Karpas-422 (cell line): ENCODE measurements at regions not wholly inside any gene's neighbourhood (a gene's known extent, or its start where the extent isn't known, plus 50 kb on each side); places are given as distances from the start of the nearest gene placed in this dataset.

Experiments used
- DNase-seq: peaks from one replicate; pipeline ENCODE4 v3.0.0-alpha.2; 2015
- H2AFZ ChIP-seq: fragments of 200-600 bp; sonication (generic); 2 replicates; pipeline ENCODE4 v1.6.1; 2014; ENCODE audit warnings: antibody characterized with exemption, low read length, mixed read lengths
- H3K27ac ChIP-seq: fragments of 200-600 bp; sonication (generic); 2 replicates; pipeline ENCODE4 v1.5.1; 2014; ENCODE audit warnings: mild to moderate bottlenecking, low read length, moderate library complexity
- H3K27me3 ChIP-seq: fragments of 200-600 bp; sonication (generic); 2 replicates; pipeline ENCODE4 v1.6.1; 2014; ENCODE audit warnings: low read length, mixed read lengths
- H3K36me3 ChIP-seq: fragments of 200-600 bp; sonication (generic); 2 replicates; pipeline ENCODE4 v1.6.1; 2014; ENCODE audit warnings: low read length, mixed read lengths; ENCODE audit not compliant: insufficient read depth
- H3K4me1 ChIP-seq: fragments of 200-600 bp; sonication (generic); 2 replicates; pipeline ENCODE4 v1.6.1; 2014; ENCODE audit warnings: mild to moderate bottlenecking, low read length, mixed read lengths
- H3K4me2 ChIP-seq: fragments of 200-600 bp; sonication (generic); 2 replicates; pipeline ENCODE4 v1.6.1; 2014; ENCODE audit warnings: low read length, low read depth, mild to moderate bottlenecking; ENCODE audit not compliant: poor library complexity, severe bottlenecking
- H3K4me3 ChIP-seq: fragments of 200-600 bp; sonication (generic); 2 replicates; pipeline ENCODE4 v1.5.1; 2014; ENCODE audit warnings: mild to moderate bottlenecking, antibody characterized with exemption, low read length, mixed read lengths
- H3K79me2 ChIP-seq: fragments of 200-600 bp; sonication (generic); 2 replicates; pipeline ENCODE4 v1.6.1; 2014; ENCODE audit warnings: mild to moderate bottlenecking, low read length, mixed read lengths
- H3K9ac ChIP-seq: fragments of 200-600 bp; sonication (generic); 2 replicates; pipeline ENCODE4 v1.6.0; 2014; ENCODE audit warnings: low read length
- H3K9me2 ChIP-seq: fragments of 200-600 bp; sonication (generic), shearing (Covaris generic); replicated peaks from 2 replicates; pipeline ENCODE4 v1.6.0; 2014; ENCODE audit warnings: mild to moderate bottlenecking, low read length, moderate library complexity; ENCODE audit not compliant: insufficient read depth
- H3K9me3 ChIP-seq: fragments of 300-700, 200-600 bp; sonication (generic); 2 replicates; pipeline ENCODE4 v1.6.1; 2014; ENCODE audit warnings: low read length, mixed read lengths
- H4K20me1 ChIP-seq: fragments of 200-600 bp; sonication (generic); 2 replicates; pipeline ENCODE4 v1.6.1; 2014; ENCODE audit warnings: mild to moderate bottlenecking, antibody characterized with exemption, low read length, low read depth; ENCODE audit not compliant: insufficient read depth

- Histone ChIP-seq H3K4me2 (no peak overlapping the region), H3K9ac (no peak overlapping the region), H3K4me1 (no peaks in the 10 kb centered on the region), H3K36me3 (no peaks in the 10 kb centered on the region), H3K9me2 (no peaks in the 10 kb centered on the region), H3K4me3 (no peak overlapping the region), H4K20me1 (no peaks in the 10 kb centered on the region), H3K79me2 (no peaks in the 10 kb centered on the region), H3K27ac (no peak overlapping the region), H3K27me3 (no peaks in the 10 kb centered on the region), H2AFZ (no peak overlapping the region), H3K9me3 (no peaks in the 10 kb centered on the region)
- no peak for DNase-seq
These were observed 211.6 kb upstream of the TAPT1 start for GRCh38 chr4:16437836-16438235.

- H4K20me1 ChIP-seq, result no peaks in the 10 kb centered on the region
- no peak overlapping the region for H3K9ac ChIP-seq
- no peak overlapping the region for H3K4me3 ChIP-seq
- H3K36me3 ChIP-seq, result no peaks in the 10 kb centered on the region
- no peak overlapping the region for H3K4me2 ChIP-seq
- no peak overlapping the region for H2AFZ ChIP-seq
- H3K9me2 ChIP-seq, result no peaks in the 10 kb centered on the region
- no peak for DNase-seq
- no peaks in the 10 kb centered on the region for H3K4me1 ChIP-seq
- no peaks in the 10 kb centered on the region for H3K9me3 ChIP-seq
- H3K27me3 ChIP-seq, result no peaks in the 10 kb centered on the region
- H3K27ac ChIP-seq, result no peak overlapping the region
- H3K79me2 ChIP-seq, result no peaks in the 10 kb centered on the region
These were observed 205.6 kb upstream of the TAPT1 start for GRCh38 chr4:16431866-16432265.

GRCh38 chr4:16418814-16419213 lies 192.5 kb upstream of the TAPT1 start:
- Histone ChIP-seq H3K4me2 (no peak overlapping the region), H3K9ac (no peak overlapping the region)

GRCh38 chr4:16417198-16417597 lies 190.9 kb upstream of the TAPT1 start:
- no peaks in the 10 kb centered on the region for H3K36me3 ChIP-seq
- no peak overlapping the region for H2AFZ ChIP-seq
- H3K4me1 ChIP-seq, result no peaks in the 10 kb centered on the region
- H3K27me3 ChIP-seq, result no peaks in the 10 kb centered on the region
- H4K20me1 ChIP-seq, result no peaks in the 10 kb centered on the region
- no peak for DNase-seq
- H3K79me2 ChIP-seq, result no peaks in the 10 kb centered on the region
- no peak overlapping the region for H3K4me2 ChIP-seq
- no peaks in the 10 kb centered on the region for H3K9me2 ChIP-seq
- no peak overlapping the region for H3K9ac ChIP-seq
- no peak overlapping the region for H3K27ac ChIP-seq
- H3K4me3 ChIP-seq, result no peak overlapping the region
- no peaks in the 10 kb centered on the region for H3K9me3 ChIP-seq

More at GRCh38 chr4:16418814-16419213, 192.5 kb upstream of the TAPT1 start:
- Histone ChIP-seq H4K20me1 (no peaks in the 10 kb centered on the region), H3K9me2 (no peaks in the 10 kb centered on the region), H3K36me3 (no peaks in the 10 kb centered on the region), H3K4me3 (no peak overlapping the region), H3K27me3 (no peaks in the 10 kb centered on the region), H3K4me1 (no peaks in the 10 kb centered on the region), H2AFZ (no peak overlapping the region), H3K79me2 (no peaks in the 10 kb centered on the region), H3K27ac (no peak overlapping the region), H3K9me3 (no peaks in the 10 kb centered on the region)
- DNase-seq, result no peak

- no peak overlapping the region for H3K27ac ChIP-seq
- H2AFZ ChIP-seq, result no peak overlapping the region
- H3K9me3 ChIP-seq, result no peaks in the 10 kb centered on the region
- H3K9me2 ChIP-seq, result no peaks in the 10 kb centered on the region
- H3K36me3 ChIP-seq, result no peaks in the 10 kb centered on the region
- no peak overlapping the region for H3K9ac ChIP-seq
- no peak overlapping the region for H3K4me2 ChIP-seq
- no peaks in the 10 kb centered on the region for H3K27me3 ChIP-seq
- no peaks in the 10 kb centered on the region for H4K20me1 ChIP-seq
- no peak for DNase-seq
- H3K4me3 ChIP-seq, result no peak overlapping the region
- no peaks in the 10 kb centered on the region for H3K4me1 ChIP-seq
- no peaks in the 10 kb centered on the region for H3K79me2 ChIP-seq
These were observed 190.3 kb upstream of the TAPT1 start for GRCh38 chr4:16416601-16417000.

- Histone ChIP-seq H3K9me3 (no peaks in the 10 kb centered on the region), H3K9ac (no peak overlapping the region), H3K4me1 (no peaks in the 10 kb centered on the region), H3K27me3 (no peaks in the 10 kb centered on the region), H3K9me2 (no peaks in the 10 kb centered on the region), H3K79me2 (no peaks in the 10 kb centered on the region), H2AFZ (no peak overlapping the region), H3K27ac (no peak overlapping the region), H3K4me3 (no peak overlapping the region), H3K36me3 (no peaks in the 10 kb centered on the region), H4K20me1 (no peaks in the 10 kb centered on the region), H3K4me2 (no peak overlapping the region)
- DNase-seq, result no peak
These were observed 189.5 kb upstream of the TAPT1 start for GRCh38 chr4:16415751-16416150.

GRCh38 chr4:16413814-16414555 lies 187.7 kb upstream of the TAPT1 start:
- Histone ChIP-seq H2AFZ (no peak overlapping the region), H3K9ac (no peak overlapping the region), H3K4me1 (no peaks in the 10 kb centered on the region), H3K27ac (no peak overlapping the region), H3K79me2 (no peaks in the 10 kb centered on the region), H3K27me3 (no peaks in the 10 kb centered on the region), H3K36me3 (no peaks in the 10 kb centered on the region), H3K4me3 (no peak overlapping the region), H4K20me1 (no peaks in the 10 kb centered on the region), H3K4me2 (no peak overlapping the region), H3K9me2 (no peaks in the 10 kb centered on the region), H3K9me3 (no peaks in the 10 kb centered on the region)
- DNase-seq, result no peak

- H3K4me2 ChIP-seq, result no peak overlapping the region
These were observed 185.3 kb upstream of the TAPT1 start for GRCh38 chr4:16411501-16412085.

More at GRCh38 chr4:16411501-16412085, 185.3 kb upstream of the TAPT1 start:
- Histone ChIP-seq H3K4me3 (no peak overlapping the region), H3K36me3 (no peaks in the 10 kb centered on the region), H3K27ac (no peak overlapping the region), H3K9me3 (no peaks in the 10 kb centered on the region), H3K79me2 (no peaks in the 10 kb centered on the region), H2AFZ (no peak overlapping the region), H3K4me1 (no peaks in the 10 kb centered on the region), H3K27me3 (no peaks in the 10 kb centered on the region), H3K9ac (no peak overlapping the region), H4K20me1 (no peaks in the 10 kb centered on the region), H3K9me2 (no peaks in the 10 kb centered on the region)
- no peak for DNase-seq
